ENCODE measurements at regions not wholly inside any gene's neighbourhood (a gene's known extent, or its start where the extent isn't known, plus 50 kb on each side); places are given as distances from the start of the nearest gene placed in this dataset.

DNA sequence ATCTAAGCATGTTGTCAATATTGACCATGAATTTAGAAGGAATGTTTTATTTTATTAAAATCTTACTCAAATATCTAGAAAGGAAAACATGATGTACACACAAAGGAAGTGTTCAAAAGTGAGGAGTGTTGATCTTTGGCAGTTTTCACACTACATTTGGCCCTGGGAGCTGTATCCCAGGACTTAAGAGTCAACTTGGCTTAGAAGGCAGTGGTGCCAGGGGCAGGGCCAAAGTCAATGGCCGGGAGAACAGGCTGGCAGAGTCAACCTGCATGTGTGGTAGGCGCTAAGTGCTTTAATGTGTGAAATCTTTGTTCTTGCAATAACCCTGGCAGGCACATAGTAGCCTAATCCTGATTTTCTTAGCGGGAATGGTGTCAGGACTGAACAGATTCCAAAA is 228.4 kb downstream of the TENT4A start:
- Histone ChIP-seq H3K4me1 (peaks cover 5% of the 10 kb centered on the region), H3K27ac (no peak overlapping the region), H3K36me3 (no peaks in the 10 kb centered on the region), H4K20me1 (no peaks in the 10 kb centered on the region), H3K27me3 (no peaks in the 10 kb centered on the region), H3K4me2 (no peak overlapping the region), H3K9me3 (no peaks in the 10 kb centered on the region), H3K9ac (no peak overlapping the region), H3K4me3 (no peak overlapping the region)
- no peak for TF ChIP-seq Cebpa-rat (IDR thresholded peaks at IDR 0.05)

DNA sequence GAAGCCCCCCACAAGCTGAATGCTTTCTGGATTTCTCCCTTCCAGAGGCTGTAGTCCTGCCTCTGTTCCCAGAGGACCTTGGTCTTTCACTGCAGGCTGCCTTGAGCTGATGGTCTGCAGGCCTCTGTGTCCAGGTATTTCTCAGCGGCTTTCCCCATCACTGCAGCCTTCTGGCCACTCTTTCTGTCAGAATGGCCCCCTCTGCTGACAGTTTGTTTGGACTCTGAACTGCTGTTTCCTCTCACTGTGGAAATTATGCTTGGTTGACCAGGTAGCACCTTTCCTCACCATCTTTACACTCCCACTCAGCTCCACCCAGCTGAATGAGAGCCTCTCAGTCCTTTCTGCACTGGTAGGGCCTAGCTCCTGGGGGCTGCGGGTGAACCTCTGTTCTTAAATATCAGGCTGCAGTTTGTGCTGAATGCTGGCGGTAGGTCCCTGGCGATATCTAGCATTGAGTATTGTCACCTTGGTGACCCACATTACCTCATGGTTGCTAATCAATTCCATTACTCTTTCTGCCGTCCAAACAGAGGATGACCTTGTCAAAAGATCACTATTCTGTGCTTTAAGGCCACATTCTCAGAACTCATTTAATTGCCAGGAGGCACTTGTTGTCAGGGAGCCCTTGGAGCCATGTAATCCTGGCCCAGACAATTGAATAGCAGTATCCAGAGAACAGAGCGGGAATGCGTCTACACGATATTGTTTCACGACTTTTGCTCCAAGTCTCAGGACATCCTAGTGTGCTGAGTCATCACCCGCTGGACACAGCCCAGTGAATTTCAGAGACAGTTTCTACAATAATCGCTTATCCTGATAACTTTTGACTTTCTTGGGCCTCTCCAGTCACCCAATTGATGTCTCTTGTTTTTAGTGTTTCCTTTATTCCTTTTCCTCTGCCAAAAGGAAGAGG is 230.2 kb downstream of the TENT4A start:
- H3K9me3 ChIP-seq = no peaks in the 10 kb centered on the region
- no peak overlapping the region for H3K27ac ChIP-seq
- no peak overlapping the region for H3K4me3 ChIP-seq
- H3K36me3 ChIP-seq = no peaks in the 10 kb centered on the region
- H4K20me1 ChIP-seq = no peaks in the 10 kb centered on the region
- no peak overlapping the region for H3K4me2 ChIP-seq
- no peaks in the 10 kb centered on the region for H3K27me3 ChIP-seq
- TF ChIP-seq Cebpa-rat (IDR thresholded peaks at IDR 0.05) = no peak
- H3K9ac ChIP-seq = no peak overlapping the region
- H3K4me1 ChIP-seq = peaks cover 5% of the 10 kb centered on the region

DNA sequence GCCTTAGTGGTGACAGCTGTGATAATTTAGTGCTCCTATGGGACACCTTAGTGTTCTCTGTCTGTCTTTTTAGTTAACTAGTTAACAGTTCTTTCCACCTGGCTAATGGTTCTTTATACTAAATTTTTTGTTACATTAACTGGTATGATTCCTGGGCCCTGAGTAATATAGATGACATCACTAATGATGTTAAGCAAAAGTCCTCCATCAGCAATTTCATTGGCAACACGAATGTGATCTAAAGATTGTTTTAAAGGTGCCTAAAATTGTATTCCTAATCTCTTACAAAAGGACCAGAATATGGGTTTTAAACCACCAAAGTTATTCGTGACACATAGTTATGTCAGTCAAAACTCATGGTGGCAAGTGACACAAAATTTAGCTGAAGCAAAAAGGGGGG is 235.3 kb downstream of the TENT4A start:
- no peaks in the 10 kb centered on the region for H3K4me1 ChIP-seq
- no peak overlapping the region for H3K4me2 ChIP-seq
- H3K4me3 ChIP-seq = no peak overlapping the region
- no peaks in the 10 kb centered on the region for H3K36me3 ChIP-seq
- H3K9ac ChIP-seq = no peak overlapping the region
- H3K27ac ChIP-seq = no peak overlapping the region
- H3K27me3 ChIP-seq = no peaks in the 10 kb centered on the region
- H3K9me3 ChIP-seq = no peaks in the 10 kb centered on the region
- TF ChIP-seq Cebpa-rat (IDR thresholded peaks at IDR 0.05) = no peak
- no peaks in the 10 kb centered on the region for H4K20me1 ChIP-seq

DNA sequence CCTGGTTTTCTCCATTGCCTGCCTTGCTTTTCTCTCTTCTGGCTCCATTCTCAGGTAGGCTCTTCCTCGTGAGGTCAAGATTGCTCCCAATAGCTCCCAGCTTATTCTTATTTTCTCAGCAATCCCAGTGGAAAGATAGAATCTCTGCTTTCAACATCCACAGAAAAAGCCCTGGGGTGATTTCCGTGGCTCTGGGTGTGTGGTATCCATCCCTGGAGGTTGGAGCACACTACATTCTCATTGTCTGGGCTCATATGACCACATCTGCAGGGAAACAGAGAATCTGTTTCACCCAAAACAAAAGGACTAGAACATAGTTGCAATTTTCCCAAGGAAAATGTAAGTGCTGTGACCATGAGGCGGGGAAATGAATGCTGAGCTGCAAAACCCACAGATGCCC is 236.0 kb downstream of the TENT4A start:
- no peaks in the 10 kb centered on the region for H3K4me1 ChIP-seq
- H3K9ac ChIP-seq = no peak overlapping the region
- no peak overlapping the region for H3K4me2 ChIP-seq
- H3K9me3 ChIP-seq = no peaks in the 10 kb centered on the region
- H4K20me1 ChIP-seq = no peaks in the 10 kb centered on the region
- H3K27me3 ChIP-seq = no peaks in the 10 kb centered on the region
- H3K4me3 ChIP-seq = no peak overlapping the region
- no peak for TF ChIP-seq Cebpa-rat (IDR thresholded peaks at IDR 0.05)
- H3K36me3 ChIP-seq = no peaks in the 10 kb centered on the region
- H3K27ac ChIP-seq = no peak overlapping the region

DNA sequence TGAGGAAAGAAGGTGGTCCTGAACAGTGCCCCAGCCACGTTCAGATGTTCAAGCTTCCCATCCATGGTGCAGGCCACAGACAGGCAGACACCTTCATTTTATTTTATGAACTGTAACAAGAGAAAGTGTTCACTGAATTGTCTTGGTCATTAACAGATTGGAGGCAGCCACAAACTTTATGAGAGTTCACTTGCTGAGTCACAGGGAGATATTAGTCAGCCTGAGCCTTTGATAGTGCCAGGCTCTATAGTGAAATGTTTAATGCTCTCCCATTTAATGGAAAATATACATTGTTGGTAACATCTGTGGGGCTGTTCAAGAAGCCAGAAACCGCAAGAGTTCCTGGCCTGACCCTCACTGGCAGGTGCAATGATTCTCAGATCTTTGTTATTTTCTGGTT is 237.0 kb downstream of the TENT4A start:
- TF ChIP-seq Cebpa-rat (IDR thresholded peaks at IDR 0.05) = no peak
- Histone ChIP-seq H3K9ac (no peak overlapping the region), H3K27me3 (no peaks in the 10 kb centered on the region), H3K4me1 (no peaks in the 10 kb centered on the region), H3K4me2 (no peak overlapping the region), H3K9me3 (no peaks in the 10 kb centered on the region), H3K4me3 (no peak overlapping the region), H4K20me1 (no peaks in the 10 kb centered on the region), H3K27ac (no peak overlapping the region), H3K36me3 (no peaks in the 10 kb centered on the region)

DNA sequence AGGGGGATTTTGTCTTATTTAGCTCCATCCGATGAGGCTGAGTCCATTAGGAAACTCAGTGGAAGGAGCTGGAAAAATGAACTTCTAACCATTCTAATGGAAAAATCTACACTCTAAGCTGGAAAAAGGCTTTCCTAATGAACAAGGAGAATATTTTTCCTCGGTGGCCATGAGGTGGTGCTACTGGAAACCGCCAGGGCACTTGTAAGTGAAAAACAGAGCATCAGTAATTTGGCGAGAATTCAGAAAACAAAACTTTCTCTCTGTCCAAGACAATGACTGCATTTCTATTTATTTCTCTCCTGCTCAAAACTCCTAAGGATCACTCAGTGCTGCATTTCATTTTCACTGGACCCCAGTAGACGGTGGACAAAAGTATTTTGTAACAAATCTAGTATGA is 237.6 kb downstream of the TENT4A start:
- TF ChIP-seq Cebpa-rat (IDR thresholded peaks at IDR 0.05) = no peak
- H3K27me3 ChIP-seq = no peaks in the 10 kb centered on the region
- no peak overlapping the region for H3K4me3 ChIP-seq
- no peaks in the 10 kb centered on the region for H3K36me3 ChIP-seq
- no peak overlapping the region for H3K9ac ChIP-seq
- no peaks in the 10 kb centered on the region for H3K9me3 ChIP-seq
- H3K27ac ChIP-seq = no peak overlapping the region
- H4K20me1 ChIP-seq = no peaks in the 10 kb centered on the region
- H3K4me1 ChIP-seq = no peaks in the 10 kb centered on the region
- no peak overlapping the region for H3K4me2 ChIP-seq

DNA sequence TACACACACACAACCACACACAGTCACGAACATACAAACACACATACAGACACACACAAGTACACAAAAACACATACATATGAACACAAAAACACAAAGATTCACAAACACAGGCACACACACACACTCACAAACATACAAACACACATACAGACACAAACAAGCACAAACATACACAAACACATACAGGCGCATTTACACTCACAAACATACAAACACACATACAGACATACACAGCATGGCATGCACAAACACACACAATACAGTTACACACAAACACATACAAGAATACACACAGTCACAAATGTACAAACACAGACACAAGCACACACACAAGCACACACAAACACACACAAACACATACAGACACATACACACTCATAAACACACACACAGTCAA is 247.9 kb downstream of the TENT4A start:
- no peak for TF ChIP-seq Cebpa-rat (IDR thresholded peaks at IDR 0.05)
- H3K27me3 ChIP-seq = no peaks in the 10 kb centered on the region
- no peak overlapping the region for H3K27ac ChIP-seq

DNA sequence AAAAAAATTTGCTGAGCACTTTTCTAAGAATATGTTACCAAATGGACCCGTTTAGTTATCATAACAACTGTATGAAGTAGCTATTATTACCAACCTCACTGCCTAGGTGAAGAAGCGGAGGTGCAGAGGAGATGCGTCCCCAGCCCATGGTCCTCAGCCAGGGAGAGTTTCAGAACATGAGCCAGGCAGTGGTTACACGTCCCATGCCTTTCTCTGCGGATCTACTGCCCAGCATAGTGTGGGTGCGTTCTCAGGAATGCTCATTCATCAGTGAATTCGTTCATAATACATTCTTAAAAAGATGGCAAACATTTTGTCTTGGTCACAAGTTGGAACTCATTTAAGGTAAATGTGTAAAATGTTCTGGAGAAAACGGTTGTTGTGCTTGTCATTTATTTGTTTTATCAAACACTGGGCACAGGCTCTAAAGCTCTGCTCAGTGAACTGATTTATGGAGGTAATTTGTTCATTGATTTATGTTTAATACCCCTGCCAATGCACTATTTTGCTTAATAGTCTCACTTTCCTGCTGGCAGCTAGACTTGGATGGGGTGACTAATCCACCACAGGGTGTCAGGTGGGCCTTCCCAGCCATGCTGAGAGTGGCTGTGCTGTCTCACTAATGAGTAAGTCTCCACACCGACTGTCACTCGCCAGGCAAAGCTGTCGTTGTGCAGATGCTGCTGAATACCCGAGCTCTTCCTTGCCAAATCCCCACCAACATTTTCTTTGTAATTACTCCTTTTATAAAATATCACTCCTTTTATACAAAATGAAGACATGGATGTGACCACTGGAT is 248.8 kb downstream of the TENT4A start:
- H3K4me1 ChIP-seq = no peaks in the 10 kb centered on the region

More for the DNA sequence above, 247.9 kb downstream of the TENT4A start:
- Histone ChIP-seq H3K9ac (no peak overlapping the region), H3K4me2 (no peak overlapping the region), H3K36me3 (no peaks in the 10 kb centered on the region), H3K4me3 (no peak overlapping the region), H3K9me3 (no peaks in the 10 kb centered on the region), H4K20me1 (no peaks in the 10 kb centered on the region), H3K4me1 (no peaks in the 10 kb centered on the region)

DNA sequence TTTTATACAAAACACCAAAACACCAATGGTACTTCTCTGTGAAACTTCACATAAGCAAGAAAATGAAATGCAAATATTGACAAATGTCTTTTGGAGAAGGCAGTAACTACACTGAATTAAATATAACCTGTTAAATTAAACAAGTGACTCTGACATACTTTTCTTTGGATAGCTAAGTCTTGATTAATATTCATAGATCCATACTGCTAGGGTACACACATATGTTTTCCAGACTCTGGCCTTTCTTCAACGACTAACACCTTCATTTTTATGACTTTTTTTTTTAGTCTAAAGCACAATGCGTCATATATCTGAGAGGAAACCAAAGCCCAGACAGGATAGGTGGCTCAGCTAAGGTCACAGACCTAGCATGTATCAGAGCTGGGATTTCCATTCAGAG is 263.7 kb downstream of the TENT4A start:
- Histone ChIP-seq H3K9me3 (no peaks in the 10 kb centered on the region), H3K9ac (no peak overlapping the region), H3K4me1 (no peaks in the 10 kb centered on the region), H4K20me1 (no peaks in the 10 kb centered on the region), H3K4me2 (no peak overlapping the region), H3K27me3 (no peaks in the 10 kb centered on the region), H3K36me3 (no peaks in the 10 kb centered on the region), H3K4me3 (no peak overlapping the region), H3K27ac (no peak overlapping the region)
- no peak for TF ChIP-seq Cebpa-rat (IDR thresholded peaks at IDR 0.05)

More for the DNA sequence above, 248.8 kb downstream of the TENT4A start:
- Histone ChIP-seq H3K36me3 (no peaks in the 10 kb centered on the region), H3K9ac (no peak overlapping the region), H4K20me1 (no peaks in the 10 kb centered on the region), H3K9me3 (no peaks in the 10 kb centered on the region), H3K27ac (no peak overlapping the region), H3K4me3 (no peak overlapping the region), H3K4me2 (no peak overlapping the region), H3K27me3 (no peaks in the 10 kb centered on the region)
- TF ChIP-seq Cebpa-rat (IDR thresholded peaks at IDR 0.05) = no peak

DNA sequence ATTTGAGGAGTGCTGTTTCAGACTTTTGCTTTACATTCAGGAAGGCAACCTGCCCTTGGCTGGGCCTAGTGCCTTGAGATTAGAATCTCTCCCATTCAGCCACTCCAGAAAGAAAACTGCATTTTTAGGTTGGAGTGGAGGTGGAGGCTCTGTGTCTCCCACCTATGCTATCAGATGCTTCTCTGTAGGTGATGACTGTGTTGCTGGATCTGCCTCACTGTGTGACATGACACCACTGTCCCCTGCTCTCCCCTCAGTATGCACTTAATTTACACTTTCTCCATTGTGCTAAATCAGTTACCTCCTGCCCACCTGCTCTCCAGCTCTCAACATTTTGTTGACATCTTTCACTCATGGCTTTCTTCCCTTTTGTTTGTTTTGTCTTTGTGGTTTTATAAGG is 265.8 kb downstream of the TENT4A start:
- H3K4me3 ChIP-seq = no peak overlapping the region
- H3K36me3 ChIP-seq = no peaks in the 10 kb centered on the region
- TF ChIP-seq Cebpa-rat (IDR thresholded peaks at IDR 0.05) = no peak
- H4K20me1 ChIP-seq = no peaks in the 10 kb centered on the region
- H3K9me3 ChIP-seq = no peaks in the 10 kb centered on the region
- no peak overlapping the region for H3K4me2 ChIP-seq
- H3K27me3 ChIP-seq = no peaks in the 10 kb centered on the region
- H3K4me1 ChIP-seq = no peaks in the 10 kb centered on the region
- no peak overlapping the region for H3K9ac ChIP-seq
- no peak overlapping the region for H3K27ac ChIP-seq
